NOMO-1 treated with dmso at 0.1 percent for 144 hours (cell line): ENCODE measurements at regions not wholly inside any gene's neighbourhood (a gene's known extent, or its start where the extent isn't known, plus 50 kb on each side); places are given as distances from the start of the nearest gene placed in this dataset.
"Not testable (repeated sequence)": the region's sequence is repeated elsewhere in the genome, so short reads cannot be mapped to it uniquely, and the experiment has no call there.

Experiments used
- DNase-seq: peaks from one replicate; lab custom pipeline; 2025; ENCODE audit not compliant: unreplicated experiment; lab: John Stamatoyannopoulos, UW

DNA sequence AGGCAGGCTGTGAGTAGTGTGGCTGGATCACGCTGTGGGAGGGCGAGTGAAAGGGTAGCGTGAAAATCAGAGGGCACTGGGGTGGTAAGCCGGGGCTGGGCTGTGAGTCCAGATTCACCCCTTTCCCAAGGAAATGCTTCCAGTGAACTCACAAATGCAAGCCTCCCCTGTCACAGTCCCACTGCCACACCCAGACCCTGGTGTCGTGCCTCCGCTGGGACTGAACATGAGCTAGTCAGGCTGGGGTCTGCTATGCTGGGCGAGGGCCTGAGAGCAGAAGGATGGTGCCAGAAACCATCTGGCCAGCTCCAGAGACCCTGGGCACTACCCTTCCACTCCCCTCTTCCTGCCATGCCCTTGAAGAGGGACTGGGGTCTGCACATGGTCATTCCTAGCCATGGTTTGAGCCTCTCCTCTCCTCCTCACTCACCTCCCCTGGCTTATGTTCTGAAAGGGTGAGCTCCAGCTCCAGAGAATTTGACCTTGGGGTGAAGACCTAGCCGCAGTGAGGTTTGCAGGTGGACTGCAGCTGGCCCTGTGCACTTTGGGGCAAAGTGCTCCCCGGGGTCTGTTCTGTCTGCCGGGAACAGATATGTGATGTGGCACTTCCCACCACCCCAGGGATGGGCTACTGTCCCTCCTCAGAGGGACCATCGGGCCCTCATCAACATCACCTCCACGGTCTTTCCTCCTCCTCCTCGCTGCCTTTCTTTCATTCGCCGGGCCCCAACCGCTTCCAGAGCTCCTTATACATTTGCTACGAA, 365.6 kb downstream of the RPS6KC1 start:
- DNase-seq = no peak

DNA sequence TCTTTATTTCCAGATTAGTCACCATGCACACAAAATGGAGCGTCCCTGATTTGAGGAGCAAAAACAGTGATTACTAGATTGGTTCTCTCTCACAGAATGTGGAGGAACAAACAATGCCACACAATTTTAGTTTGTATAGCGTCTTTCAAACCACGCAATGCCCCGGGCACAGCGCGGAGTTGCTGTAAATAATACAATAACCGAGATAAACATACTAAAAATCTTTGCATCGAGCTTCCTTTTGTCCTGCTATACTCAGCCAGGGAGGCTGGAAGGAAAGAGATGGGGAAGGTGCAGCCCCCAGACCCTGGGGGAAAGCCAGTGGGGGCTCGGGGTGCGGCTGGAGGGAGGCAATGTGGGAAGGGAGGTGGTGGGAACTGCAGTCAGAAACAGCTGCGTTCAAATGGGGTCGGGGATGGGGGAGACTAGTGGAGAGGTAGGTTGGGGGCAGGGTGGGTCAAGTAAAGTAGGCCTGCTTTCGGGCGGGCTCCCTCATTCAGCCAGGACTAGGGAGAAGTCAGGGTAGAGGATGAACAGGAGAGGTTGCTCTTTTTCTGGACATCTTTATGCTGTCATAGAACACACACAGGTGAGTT, 366.3 kb downstream of the RPS6KC1 start:
- DNase-seq = no peak

DNA sequence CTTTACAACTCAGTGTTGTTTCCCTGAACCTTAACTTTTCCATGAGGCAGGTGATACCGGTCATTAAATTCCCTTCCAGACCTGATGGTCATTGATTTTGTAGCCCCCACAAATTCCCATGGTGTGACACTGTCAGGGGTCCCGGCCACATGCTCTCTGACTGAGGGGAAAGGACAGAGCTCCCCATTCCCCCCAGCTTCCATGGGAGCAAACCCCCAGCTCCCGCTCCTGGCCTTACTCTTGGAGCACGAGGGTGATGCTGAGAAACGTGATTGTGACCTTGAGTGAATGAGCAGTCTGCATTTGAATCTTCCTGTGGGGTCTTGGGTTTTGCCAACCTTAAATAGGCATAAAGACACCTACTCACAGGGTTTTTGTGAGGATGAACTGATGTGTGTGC, 366.8 kb downstream of the RPS6KC1 start:
- DNase-seq = no peak

DNA sequence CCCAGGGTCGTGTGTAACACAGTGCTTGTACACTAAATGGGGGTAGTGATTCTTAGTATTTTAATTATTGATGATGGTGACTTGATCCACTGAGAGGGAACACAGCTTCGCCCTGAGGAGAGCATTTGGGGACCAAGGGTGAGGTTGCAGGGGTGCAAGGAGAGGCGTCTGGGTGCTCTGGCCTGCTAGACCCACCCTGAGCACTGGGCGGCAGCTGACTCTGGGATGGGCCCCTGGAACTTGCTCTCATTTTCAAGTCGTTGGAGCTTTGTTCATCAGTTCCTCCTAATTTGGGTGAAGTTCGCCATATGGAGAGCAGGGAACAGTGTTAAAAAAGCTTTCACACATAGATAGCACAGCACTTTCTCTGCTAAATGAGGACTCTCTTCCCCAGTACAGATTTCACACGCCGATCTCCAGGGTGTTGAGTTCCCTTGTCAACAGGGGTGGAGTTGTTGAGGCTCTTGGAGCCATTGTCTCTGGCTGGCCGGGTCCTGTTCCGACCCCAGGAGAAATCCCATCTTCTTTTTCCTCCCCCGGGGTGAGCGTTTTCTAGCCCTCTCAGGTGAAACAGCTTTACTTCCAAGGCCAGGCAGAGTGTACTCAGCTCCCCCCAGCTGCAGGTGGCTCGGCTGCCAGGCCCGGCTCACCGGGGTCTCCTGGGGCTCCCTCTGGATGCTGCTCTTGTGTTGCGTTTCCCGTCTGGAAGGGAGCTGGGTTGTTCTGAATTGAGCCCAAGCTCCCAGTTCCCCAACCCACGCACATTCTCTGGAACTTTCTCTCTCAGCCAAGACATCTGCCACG, 367.4 kb downstream of the RPS6KC1 start:
- no peak for DNase-seq

DNA sequence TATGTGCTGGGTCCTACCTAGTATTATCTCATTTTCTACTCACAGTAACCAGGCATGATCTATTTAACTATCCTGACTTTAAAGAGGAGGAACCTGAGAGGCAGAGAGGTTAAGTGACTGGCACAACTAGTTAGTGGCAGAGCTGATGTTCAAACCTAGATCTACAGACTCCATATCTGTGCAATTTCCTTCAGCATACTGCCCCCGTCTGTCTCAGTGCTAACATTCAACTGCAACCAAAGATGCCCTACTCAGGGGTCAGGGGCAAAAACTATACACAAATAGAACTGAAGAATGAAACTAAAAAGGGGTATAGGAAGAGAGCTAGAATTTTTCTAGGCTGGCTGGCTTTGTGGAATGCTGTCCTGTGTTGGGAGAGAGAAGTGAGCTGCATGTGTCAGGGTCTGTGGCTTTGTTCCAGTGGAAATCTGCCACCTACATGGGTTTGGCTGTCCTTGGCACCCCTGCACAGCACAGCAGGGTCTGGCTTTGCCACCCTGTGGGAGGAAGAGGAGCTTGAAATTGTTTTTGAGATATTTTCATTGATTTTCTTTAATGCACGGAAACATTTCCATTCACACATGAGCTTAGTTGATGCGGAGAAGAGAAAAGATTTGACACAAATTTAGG, 368.5 kb downstream of the RPS6KC1 start:
- no peak for DNase-seq

DNA sequence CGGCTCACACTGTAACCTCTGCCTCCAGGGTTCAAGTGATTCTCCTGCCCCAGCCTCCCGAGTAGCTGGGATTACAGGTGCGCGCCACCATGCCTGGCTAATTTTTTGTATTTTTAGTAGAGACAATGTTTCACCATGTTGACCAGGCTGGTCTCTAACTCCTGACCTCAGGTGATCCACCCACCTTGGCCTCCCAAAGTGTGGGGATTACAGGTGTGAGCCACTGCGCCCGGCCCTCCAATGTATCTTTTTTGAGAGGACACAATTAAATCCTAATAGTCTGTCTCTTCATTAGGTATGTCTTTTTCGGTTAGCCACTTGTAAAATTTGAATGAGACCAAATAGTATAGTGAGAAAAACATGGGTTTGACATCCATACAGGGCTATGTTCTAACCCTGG, 370.1 kb downstream of the RPS6KC1 start:
- not testable (repeated sequence) for DNase-seq

DNA sequence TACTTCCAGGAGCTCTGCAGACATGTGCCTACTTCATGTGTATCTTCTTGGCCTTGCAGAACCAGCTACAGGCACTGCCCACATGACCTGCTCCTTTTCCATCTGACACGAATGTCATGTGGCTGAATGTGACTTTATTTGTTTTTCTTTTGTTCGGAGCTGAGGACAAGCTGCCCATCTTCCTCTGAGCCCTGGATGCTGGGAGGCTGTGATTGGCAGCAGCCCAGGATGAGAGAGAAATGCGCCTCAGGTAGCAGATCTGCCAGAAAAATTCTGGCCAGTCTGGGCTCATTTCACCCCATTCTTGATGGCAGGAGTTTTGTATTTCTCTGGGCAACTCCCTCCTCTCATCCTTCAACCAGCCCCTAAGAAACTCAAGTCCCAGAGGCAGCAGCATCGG, 372.0 kb downstream of the RPS6KC1 start:
- no peak for DNase-seq

DNA sequence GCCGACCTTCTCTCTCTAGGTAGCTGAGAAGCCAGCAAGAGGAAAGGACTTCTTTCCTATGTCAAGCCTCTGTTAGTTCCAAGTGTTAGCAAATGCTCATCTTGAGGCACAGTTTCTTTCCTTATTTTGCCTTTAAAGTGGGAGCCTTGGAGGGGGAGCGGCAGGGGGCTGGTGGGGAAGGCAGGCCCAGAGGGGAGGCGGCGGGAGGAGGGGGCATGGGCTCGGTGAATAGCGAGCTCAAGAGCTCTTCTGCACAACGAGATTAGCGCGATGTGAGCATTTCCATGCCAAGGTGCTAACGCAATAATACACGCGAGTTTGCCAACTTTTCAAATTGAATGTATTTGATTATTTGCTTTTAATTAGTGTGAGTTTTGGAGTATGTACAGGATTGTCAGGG, 372.6 kb downstream of the RPS6KC1 start:
- no peak for DNase-seq

DNA sequence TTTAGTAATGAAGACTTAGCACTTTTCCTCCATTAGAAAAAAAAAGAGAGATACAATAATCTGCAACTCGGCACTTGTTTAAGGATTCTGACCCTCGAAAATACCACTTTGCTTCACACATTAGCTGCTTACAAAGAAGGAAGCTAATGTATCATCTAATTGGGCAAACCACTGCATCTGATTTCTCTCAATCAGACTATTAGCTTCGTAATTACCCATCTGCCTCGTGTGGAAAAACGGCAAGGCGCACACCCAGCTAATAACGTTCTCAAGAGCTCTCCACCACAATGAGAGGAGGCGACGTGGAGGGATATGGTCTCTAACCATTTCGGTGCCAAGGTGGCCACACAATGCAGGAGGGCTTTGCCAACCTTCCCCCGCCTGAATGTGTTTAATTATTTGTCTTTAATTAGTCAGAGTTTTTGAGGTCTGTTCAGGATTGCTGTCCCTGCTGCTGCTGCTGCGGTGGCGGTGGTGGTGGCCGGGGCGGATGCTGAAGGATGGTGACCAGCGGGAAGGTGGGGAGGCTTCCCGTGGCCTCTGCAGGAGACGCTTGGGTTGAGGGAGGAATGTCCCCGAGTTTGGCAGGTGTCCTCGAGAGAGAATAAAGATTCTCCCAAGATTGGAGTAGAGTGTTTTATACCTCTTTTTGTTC, 374.5 kb downstream of the RPS6KC1 start:
- DNase-seq = no peak

DNA sequence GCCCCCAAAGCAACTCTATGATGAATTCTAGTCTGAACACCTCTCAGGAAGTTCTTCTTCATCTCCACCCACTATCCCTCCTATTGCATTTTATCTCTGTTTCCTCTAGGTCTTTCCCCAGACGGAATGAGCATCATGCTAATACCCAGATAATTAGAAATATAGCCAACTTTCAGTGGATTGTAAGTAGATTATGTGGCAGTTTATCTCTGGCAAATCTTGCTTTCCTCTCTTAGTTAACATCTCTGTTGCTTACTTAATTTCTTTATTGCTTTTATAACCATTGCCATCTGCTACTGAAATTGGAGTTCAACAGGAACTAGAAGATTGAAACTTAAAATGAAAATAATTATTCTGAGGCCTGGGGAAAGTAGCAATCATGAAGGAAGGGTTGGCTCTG, 378.6 kb downstream of the RPS6KC1 start:
- no peak for DNase-seq

DNA sequence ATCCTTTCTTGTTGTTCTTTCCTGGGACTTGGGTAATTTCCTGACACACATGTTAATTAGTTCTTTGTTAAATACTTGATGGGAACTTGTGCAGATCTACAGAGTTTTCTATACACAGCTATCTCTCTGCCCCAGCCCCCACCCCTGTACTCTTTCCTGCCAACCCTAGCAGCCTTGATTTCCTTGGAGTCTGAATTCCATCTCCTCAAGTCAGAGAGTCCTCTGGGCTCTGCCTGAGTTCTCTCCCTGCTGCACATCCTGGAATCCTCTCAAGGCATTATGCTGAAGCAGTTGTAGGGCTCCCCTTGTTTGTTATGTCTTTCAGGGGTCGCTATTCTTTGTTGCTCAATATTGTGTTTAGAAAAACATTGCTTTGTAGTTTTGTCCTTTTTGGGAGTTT, 384.7 kb downstream of the RPS6KC1 start:
- DNase-seq = no peak

DNA sequence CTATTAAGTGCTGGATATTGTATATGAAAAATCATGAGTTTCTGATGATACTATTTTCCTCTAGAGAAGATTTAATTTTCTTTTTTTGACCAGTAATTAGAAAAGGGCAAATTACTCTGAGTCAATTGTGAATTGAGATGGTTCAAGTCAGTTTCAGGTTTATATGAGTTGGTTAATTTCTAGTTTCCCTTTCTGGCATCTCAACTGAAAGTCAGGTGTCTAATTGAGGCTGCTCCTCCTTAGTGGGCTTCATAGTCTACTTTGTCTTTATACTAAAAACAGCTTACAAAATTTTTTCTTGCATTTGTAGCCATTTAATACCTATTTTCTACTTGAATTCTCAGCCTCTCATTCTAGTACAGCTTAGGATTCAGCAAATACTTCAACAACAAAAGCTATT, 387.3 kb downstream of the RPS6KC1 start:
- no peak for DNase-seq

DNA sequence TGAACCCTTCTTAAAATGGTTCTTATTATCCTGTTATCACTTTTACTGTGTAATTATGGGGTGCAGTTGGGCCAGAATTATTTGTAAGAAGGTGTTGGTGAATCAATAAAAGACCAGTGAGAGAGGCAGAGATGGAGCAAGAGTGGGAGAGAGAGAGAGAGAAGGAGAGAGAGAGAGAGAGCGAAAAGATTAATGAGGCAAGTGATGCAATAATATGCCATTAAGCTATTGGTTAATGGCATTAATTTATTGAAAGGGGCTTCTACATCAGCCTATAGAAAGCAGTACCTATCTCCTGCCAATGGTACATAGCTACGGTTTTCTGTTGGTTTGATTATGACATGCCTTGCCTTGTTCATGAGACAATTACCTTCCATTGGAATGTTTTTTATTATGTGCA, 388.7 kb downstream of the RPS6KC1 start:
- no peak for DNase-seq

DNA sequence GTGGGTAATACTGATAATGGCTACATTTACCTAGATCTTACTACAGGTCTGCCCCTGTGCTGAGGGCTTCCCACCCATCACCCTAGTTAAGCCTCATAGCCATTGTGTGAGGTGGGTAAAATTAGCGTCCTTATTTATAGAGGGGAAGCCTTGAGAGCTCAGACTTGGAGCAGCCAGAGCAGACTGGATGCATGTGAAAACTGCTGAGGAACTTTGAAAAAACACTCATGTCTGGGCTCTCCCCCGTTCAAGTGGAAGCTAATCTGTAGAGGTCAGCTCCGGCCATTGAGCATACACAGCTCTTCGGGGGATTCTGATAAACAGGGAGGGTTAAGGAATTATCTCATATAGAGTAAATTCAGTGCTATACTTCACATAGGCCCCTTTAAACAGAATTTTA, 389.7 kb downstream of the RPS6KC1 start:
- DNase-seq = no peak

DNA sequence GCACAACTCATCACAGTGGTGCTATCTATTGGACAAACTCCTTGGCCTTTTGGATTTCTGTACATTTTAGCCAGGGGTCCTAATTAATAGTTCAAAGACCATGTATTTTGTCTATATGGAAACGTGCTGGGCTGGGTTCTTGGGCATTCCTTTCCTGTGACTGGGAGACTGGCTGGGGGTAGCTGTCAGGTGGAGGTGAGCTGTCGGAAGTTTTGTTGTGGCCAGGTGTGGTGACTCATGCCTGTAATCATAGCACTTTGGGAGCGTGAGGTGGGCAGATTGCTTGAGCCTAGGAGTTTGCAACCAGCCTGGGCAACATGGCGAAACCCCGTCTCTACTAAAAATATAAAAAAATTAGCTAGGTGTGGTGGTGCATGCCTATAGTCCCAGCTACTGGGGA, 392.4 kb downstream of the RPS6KC1 start:
- DNase-seq = no peak

DNA sequence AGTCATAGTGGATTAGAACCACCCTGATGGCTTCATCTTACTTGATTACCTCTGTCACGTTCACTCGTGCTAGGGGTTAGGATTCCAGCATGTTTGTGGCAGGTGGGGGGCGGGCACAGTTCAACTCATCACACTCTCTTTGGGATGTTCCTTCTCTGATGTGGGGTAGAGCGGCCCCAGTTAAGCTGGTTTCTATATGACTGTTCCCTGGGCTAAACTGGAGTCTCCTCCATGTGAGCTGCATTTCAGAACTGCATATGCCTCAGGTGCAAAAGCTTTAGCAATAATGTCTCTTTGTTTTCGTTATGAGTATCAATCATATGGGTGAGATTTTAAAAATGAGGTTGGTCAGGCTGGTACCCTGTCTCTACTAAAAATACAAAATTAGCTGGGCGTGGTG, 393.2 kb downstream of the RPS6KC1 start:
- DNase-seq = no peak

DNA sequence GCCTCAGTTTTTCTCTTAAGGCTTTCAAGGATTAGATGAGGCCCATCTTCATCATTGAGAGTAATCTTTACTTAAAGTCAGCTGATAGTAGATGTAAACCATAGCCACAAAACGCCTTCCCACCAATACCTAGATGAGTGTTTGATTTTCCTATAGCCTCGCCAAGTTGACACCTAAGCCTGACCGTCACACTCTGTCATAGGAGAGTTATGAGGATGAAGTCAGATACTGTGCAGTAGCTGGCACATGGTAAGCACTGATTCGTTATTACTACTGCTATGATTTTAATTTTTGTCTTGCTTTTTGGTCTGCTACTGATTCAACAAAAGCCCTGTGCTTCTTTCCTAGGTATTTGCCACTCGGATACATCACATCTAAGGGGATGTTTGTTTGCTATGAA, 395.5 kb downstream of the RPS6KC1 start:
- no peak for DNase-seq

DNA sequence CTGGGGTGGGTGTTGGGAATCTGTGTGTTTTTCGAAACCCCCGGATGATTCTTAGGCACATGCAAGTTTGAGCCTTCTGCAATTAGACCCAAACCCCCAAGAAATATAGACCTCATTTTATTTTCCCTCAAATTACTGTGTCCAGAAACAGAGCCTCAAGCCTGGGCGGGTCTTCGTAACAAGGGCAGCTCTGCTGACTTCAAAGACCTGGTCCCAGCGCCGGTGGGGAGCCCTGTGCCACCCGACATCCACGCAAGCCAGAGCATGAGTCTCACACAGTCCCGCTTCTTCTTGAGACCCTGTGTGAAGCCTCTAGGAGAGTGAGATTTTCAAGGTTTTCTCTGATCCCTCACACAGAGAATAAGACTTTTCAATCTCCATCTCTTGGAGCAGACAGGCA, 397.3 kb downstream of the RPS6KC1 start:
- DNase-seq = no peak

DNA sequence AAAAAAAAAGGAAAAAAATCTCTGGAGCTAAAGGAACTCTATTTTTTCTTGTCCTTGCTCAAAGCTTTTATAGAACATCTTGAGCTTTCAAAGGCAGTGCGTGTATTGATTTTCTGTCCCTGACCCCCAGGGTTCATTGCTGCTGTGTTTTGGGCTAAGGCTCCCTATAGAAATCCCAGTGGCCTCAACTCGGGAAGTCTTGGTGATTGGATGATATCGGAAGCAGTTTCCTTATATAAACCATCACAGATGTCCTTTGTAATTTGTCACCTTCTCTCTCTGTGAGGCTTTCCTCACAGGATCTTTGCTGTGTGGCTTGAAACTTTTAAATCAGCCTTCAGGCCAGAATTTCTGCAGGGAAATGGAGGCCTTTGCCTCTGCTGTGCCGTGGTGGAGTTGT, 397.7 kb downstream of the RPS6KC1 start:
- DNase-seq = no peak

DNA sequence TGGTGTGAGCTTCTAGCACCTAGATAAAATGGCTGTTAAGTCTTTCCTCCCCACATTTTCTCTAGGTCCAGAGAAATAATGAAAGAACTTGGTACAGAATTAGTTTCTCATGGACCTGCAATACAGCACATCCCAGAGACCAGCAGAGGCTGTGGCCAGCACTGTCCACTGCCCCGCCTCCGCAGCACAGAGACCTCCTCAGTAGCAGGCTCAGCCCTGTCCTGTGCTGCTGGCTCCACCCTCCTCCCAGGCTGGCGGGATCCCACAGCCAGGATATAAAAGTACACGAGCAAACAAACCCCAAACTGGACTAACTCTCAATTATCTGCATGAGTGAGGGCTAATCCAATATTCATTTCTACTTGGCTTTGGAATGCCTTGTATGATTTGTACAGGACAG, 401.5 kb downstream of the RPS6KC1 start:
- DNase-seq = no peak

DNA sequence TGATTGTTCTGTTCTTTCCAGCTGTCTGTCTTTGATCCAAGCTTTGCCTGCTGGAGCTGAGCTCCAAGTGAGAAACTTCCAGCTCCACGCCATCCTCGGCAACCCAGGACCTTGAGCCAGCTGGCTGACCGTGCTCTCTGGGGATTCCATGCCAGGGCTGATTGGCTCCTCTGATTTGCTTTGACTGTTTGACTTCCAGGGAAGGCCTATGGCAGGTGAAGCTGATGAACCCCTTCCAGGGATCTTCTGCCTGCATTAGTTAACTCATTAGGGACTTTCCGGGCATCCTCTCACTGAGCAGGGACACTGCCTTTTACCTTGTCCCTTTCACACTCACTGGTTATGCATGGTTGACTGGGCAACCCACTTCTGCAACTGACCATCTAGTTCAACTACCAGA, 406.1 kb downstream of the RPS6KC1 start:
- no peak for DNase-seq
